ENCODE measurements at regions not wholly inside any gene's neighbourhood (a gene's known extent, or its start where the extent isn't known, plus 50 kb on each side); places are given as distances from the start of the nearest gene placed in this dataset.

DNA sequence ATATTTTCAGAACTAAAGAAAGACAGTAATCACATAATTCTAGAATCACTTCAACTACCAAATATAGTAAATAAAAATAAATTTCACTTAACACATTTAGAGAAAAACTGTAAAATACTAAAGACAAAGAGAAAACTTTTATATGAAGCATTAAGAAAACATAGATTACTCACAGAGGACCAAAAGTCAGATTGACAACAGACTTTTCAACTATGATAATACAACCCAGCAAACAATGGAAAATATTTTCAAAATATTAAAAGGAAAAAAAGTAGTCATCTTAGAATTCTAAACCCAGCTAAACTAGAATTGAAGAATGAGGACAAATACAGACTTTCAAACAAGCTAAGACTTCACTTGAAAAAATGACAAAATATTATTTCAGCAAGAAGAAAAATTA is 164.8 kb upstream of the ARID1B start:
- no peak for TF ChIP-seq POLR2A (IDR thresholded peaks at IDR 0.05; ENCODE audit: extremely low read depth, insufficient read length)
- TF ChIP-seq, protein P1, sequence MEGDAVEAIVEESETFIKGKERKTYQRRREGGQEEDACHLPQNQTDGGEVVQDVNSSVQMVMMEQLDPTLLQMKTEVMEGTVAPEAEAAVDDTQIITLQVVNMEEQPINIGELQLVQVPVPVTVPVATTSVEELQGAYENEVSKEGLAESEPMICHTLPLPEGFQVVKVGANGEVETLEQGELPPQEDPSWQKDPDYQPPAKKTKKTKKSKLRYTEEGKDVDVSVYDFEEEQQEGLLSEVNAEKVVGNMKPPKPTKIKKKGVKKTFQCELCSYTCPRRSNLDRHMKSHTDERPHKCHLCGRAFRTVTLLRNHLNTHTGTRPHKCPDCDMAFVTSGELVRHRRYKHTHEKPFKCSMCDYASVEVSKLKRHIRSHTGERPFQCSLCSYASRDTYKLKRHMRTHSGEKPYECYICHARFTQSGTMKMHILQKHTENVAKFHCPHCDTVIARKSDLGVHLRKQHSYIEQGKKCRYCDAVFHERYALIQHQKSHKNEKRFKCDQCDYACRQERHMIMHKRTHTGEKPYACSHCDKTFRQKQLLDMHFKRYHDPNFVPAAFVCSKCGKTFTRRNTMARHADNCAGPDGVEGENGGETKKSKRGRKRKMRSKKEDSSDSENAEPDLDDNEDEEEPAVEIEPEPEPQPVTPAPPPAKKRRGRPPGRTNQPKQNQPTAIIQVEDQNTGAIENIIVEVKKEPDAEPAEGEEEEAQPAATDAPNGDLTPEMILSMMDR (IDR thresholded peaks at IDR 0.05; ENCODE audit: low read depth, low read length) = no peak
